Heart left ventricle (tissue), 13 donors: ENCODE measurements at regions not wholly inside any gene's neighbourhood (a gene's known extent, or its start where the extent isn't known, plus 50 kb on each side); places are given as distances from the start of the nearest gene placed in this dataset.

Experiments used
- CTCF ChIP-seq, 12 donors: fragments of 200-600 bp; sonication (generic) in 4 of 12; IDR thresholded peaks; one replicate each; pipeline versions ENCODE4 v1.5.0 to v1.8.0; 2018 to 2022; ENCODE audit warnings: antibody characterized with exemption in 12 of 12, mild to moderate bottlenecking in 5 of 12
- POLR2A ChIP-seq, 2 donors: fragments of 450-650 bp; IDR thresholded peaks; one replicate each; pipeline ENCODE4 v1.6.1; 2017; ENCODE audit warnings: antibody characterized with exemption in 2 of 2, mild to moderate bottlenecking in 2 of 2, moderate library complexity in 2 of 2
- donor health status: ischemic (EF 13 %, LVEDD 7.1; RV severe dilation, severe dysfunction).
- donor health status: DM: no; HTN: yes; CAD: no.
- donor health status: DM: no; HTN: no; CAD: no.
- donor health status: ischemic (EF 25% LVEDD 6.9; RV normal size, moderate dysfunction).
- donor health status: ischemic (EF 25% LVEDD 5.7; RV mildly dilated, moderate dysfunction).
- donor health status: ischemic (EF 35%, LVEDD 5.7; RV mildly dilated, moderate dysfunction).
- donor health status: nonischemic (EF 11% LVEDD 7.7; RV severe dilation, severe dysfunction).
- donor health status: DM: yes; HTN: yes; CAD: no.
- donor health status: PGD.
- donor health status: ischemic (EF 29% LVEDD 5.4; RV normal size, mild dysfunction).
- donor health status: nonischemic (EF 23%, LVEDD 6.1; RV moderate dilation, normal function).

DNA sequence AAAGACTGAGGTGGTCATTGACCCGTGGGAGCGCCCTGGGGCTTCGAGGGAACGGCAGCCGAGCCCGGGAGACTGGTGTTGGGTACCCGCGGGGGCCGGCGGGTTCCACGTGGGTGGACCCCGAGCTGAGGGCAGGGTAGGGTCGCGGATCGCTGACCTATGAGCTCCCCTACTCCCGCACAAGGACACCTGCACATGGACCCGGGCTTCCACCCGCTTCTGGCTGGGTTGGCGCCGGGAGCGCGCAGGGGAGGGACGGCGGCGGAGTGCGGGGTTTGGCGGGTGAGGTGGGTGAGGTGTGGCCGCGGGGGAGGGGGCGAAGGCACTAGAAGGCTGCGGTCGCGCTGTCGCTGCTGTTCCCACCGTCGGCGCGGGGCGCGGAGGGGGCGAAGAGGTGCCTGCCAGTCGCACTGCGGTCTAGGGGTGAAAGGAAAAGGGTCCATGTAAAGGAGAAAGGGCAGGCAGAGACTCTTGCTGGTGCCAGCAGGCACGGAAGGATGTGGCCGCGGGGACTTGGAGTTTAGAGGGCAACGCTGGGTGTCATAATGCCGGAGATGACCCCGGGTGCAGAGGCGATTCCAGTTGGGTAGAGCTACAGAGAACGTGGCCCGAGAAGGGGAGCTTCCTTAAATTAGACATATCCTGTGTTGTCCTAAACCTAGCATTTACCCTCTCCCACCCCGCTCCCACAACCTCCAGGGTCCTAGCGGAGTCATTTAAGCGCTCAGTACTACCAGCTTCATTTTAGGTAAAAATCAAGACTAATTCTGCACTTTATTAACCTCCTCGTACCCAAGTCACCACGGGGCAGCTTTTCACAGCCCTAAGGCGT is 245.9 kb upstream of the TOPAZ1 start:
- TF ChIP-seq POLR2A (IDR thresholded peaks at IDR 0.05): no peak
- no peak for TF ChIP-seq CTCF (IDR thresholded peaks at IDR 0.05)
